Natural killer cell (primary cell): ENCODE measurements at regions not wholly inside any gene's neighbourhood (a gene's known extent, or its start where the extent isn't known, plus 50 kb on each side); places are given as distances from the start of the nearest gene placed in this dataset.

Source experiments
- ATAC-seq, 3 donors: fragments of 150-1000 bp in 2 of 3; fragments of 200-7000 bp in 1 of 3; cut with Tn5 transposase; 1 replicate in 1 of 3; 2 replicates in 2 of 3; pipeline ENCODE4 v1.10.0; 2021; ENCODE audit warnings: mild to moderate bottlenecking in 2 of 3, moderate library complexity in 2 of 3
- DNase-seq, 2 donors: peaks; one replicate each; pipeline versions ENCODE4 v3.0.0 to v3.0.0-alpha.2; 2013 to 2021; ENCODE audit warnings: mixed read lengths in 1 of 2
- H3K27ac ChIP-seq: one replicate; pipeline ENCODE4 v1.5.1; 2013; ENCODE audit warnings: mild to moderate bottlenecking, low read length
- H3K27me3 ChIP-seq: one replicate; pipeline ENCODE4 v1.6.1; 2013; ENCODE audit warnings: low read length; ENCODE audit not compliant: control insufficient read depth, insufficient read depth
- H3K36me3 ChIP-seq: one replicate; pipeline ENCODE4 v1.6.1; 2013; ENCODE audit warnings: low read length; ENCODE audit not compliant: control insufficient read depth, insufficient read depth
- H3K4me1 ChIP-seq: one replicate; pipeline ENCODE4 v1.6.1; 2013; ENCODE audit warnings: low read length; ENCODE audit not compliant: control insufficient read depth, insufficient read depth
- H3K4me3 ChIP-seq: one replicate; pipeline ENCODE4 v1.5.1; 2013; ENCODE audit warnings: low read length
- H3K9me3 ChIP-seq: one replicate; pipeline ENCODE4 v1.6.1; 2013; ENCODE audit warnings: low read length; ENCODE audit not compliant: control insufficient read depth, insufficient read depth
- H3K27ac Mint-ChIP-seq, 2 donors: one replicate each; pipeline ENCODE4 v1.8.0; 2022; ENCODE audit warnings: mild to moderate bottlenecking in 2 of 2, mixed read lengths in 2 of 2, moderate library complexity in 1 of 2
- H3K27me3 Mint-ChIP-seq, 2 donors: one replicate each; pipeline ENCODE4 v1.8.0; 2022; ENCODE audit warnings: low read depth in 2 of 2, mixed read lengths in 2 of 2
- H3K36me3 Mint-ChIP-seq: one replicate; pipeline ENCODE4 v1.8.0; 2022; ENCODE audit warnings: mixed read lengths
- H3K4me1 Mint-ChIP-seq, 2 donors: one replicate each; pipeline ENCODE4 v1.8.0; 2022; ENCODE audit warnings: mixed read lengths in 2 of 2
- H3K4me3 Mint-ChIP-seq: one replicate; pipeline ENCODE4 v1.8.0; 2022; ENCODE audit warnings: mild to moderate bottlenecking, moderate library complexity, mixed read lengths
- H3K9me3 Mint-ChIP-seq, 2 donors: one replicate each; pipeline ENCODE4 v1.8.0; 2022; ENCODE audit warnings: mixed read lengths in 2 of 2
- CTCF ChIP-seq: fragments of 200-600 bp; IDR thresholded peaks from one replicate; pipeline ENCODE4 v1.8.0; 2022; ENCODE audit warnings: antibody characterized with exemption
- WGBS: methylation state at CpG from one replicate; pipeline ENCODE4 v1.1.7; 2013; ENCODE audit warnings: missing lambda C conversion rate; ENCODE audit not compliant: insufficient coverage; 5-methylcytosine and 5-hydroxymethylcytosine counted together
- intact Hi-C: fragments of 100-400 bp; cut with micrococcal nuclease; formaldehyde crosslinking; loops from one replicate; pipeline ENCODE4 v1.14.2; 2022

DNA sequence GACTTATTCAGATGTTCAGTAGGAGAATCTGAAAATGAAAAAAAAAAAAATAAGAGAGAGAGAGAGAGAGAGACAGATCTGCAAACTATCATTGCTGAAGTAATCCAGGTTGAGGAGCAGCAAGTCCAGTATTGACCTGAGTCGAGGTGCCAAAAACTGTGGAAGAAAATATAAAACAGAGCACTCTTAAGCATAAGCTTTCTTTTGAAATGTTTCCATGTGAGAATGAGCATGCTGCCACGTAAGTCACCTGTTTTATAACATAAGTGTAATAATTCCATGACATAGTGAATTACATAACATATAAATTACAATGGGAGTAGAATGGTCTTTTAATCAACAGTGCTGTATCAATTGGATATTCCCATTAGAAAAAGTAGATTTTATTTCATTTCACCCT, 218.2 kb downstream of the BCHE start:
- DNase-seq (no peak), ATAC-seq (no peak)
- Histone ChIP-seq H3K27me3 (no peaks in the 10 kb centered on the region), H3K4me3 (no peak overlapping the region), H3K4me1 (no peaks in the 10 kb centered on the region), H3K27ac (no peak overlapping the region), H3K36me3 (no peaks in the 10 kb centered on the region), H3K9me3 (peaks cover 16% of the 10 kb centered on the region)
- H3K9me3 Mint-ChIP-seq: peaks cover 13 to 23% of the 10 kb centered on the region in 2 donors
- H3K4me1 Mint-ChIP-seq: no peaks in the 10 kb centered on the region
- no peak for TF ChIP-seq CTCF
- intact Hi-C loops: no loop called here
- H3K27me3 Mint-ChIP-seq: no peaks in the 10 kb centered on the region
- H3K36me3 Mint-ChIP-seq: peaks cover 15% of the 10 kb centered on the region
- WGBS: 83% methylated on average over 1 of the region's 2 CpGs
- no peak overlapping the region for H3K4me3 Mint-ChIP-seq
- no peak overlapping the region for H3K27ac Mint-ChIP-seq

- ATAC-seq: no peak
- peaks cover 7% of the 10 kb centered on the region for H3K36me3 Mint-ChIP-seq
- H3K4me3 ChIP-seq: no peak overlapping the region
- H3K9me3 ChIP-seq: peaks cover 7% of the 10 kb centered on the region
- H3K9me3 Mint-ChIP-seq: peaks cover 10 to 15% of the 10 kb centered on the region in 2 donors
- no peak overlapping the region for H3K27ac Mint-ChIP-seq
- H3K27ac ChIP-seq: no peak overlapping the region
- H3K4me1 Mint-ChIP-seq: no peaks in the 10 kb centered on the region
- no peak overlapping the region for H3K4me3 Mint-ChIP-seq
- DNase-seq: no peak
- no peaks in the 10 kb centered on the region for H3K36me3 ChIP-seq
- TF ChIP-seq CTCF: no peak
- H3K27me3 Mint-ChIP-seq: no peaks in the 10 kb centered on the region
- intact Hi-C loops: no loop called here
- no peaks in the 10 kb centered on the region for H3K4me1 ChIP-seq
- no peaks in the 10 kb centered on the region for H3K27me3 ChIP-seq
Observed at GRCh38 chr3:165617134-165617533, 220.1 kb downstream of the BCHE start.

DNA sequence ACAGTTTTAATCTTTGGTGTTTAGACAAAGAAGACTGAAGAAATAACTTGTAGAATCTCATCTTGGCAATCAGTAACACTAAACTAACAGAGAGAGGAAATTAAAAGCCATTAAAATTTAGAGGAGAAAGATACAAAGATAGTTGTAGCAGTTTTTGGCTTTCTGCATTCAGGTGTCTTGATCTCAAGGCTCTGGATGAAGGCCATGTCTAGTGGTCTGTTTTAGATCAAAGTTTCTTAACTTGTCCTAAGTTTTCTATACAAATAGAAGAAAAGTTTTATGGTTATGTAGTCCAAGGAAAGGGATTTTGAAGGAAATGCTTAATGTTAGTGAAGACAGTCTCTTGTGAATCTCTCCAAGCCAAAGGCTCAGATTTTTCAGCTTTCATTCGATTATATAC, 222.9 kb downstream of the BCHE start:
- DNase-seq: no peak
- Histone ChIP-seq H3K4me1 (no peaks in the 10 kb centered on the region), H3K27ac (no peak overlapping the region), H3K36me3 (no peaks in the 10 kb centered on the region), H3K4me3 (no peak overlapping the region), H3K27me3 (no peaks in the 10 kb centered on the region), H3K9me3 (peaks cover 3% of the 10 kb centered on the region)
- no peak for ATAC-seq
- Mint-ChIP-seq H3K36me3 (peaks cover 7% of the 10 kb centered on the region), H3K27me3 (no peaks in the 10 kb centered on the region), H3K4me1 (no peaks in the 10 kb centered on the region), H3K9me3 (peaks cover 7 to 15% of the 10 kb centered on the region in 2 donors), H3K27ac (no peak overlapping the region), H3K4me3 (no peak overlapping the region)
- 100% methylated on average over 1 of the region's 1 CpG for WGBS
- intact Hi-C loops: no loop called here
- TF ChIP-seq CTCF: no peak

- no peaks in the 10 kb centered on the region for H3K4me1 Mint-ChIP-seq
Observed at GRCh38 chr3:165613014-165613413, 224.2 kb downstream of the BCHE start.

More at GRCh38 chr3:165613014-165613413, 224.2 kb downstream of the BCHE start:
- ATAC-seq (no peak), DNase-seq (no peak)
- 40% methylated on average over 1 of the region's 4 CpGs for WGBS
- Mint-ChIP-seq H3K9me3 (peaks cover 5 to 7% of the 10 kb centered on the region in 2 donors), H3K36me3 (no peaks in the 10 kb centered on the region), H3K27me3 (no peaks in the 10 kb centered on the region), H3K4me3 (no peak overlapping the region), H3K27ac (no peak overlapping the region)
- Histone ChIP-seq H3K36me3 (no peaks in the 10 kb centered on the region), H3K27ac (no peak overlapping the region), H3K9me3 (no peaks in the 10 kb centered on the region), H3K27me3 (no peaks in the 10 kb centered on the region), H3K4me3 (no peak overlapping the region), H3K4me1 (no peaks in the 10 kb centered on the region)
- intact Hi-C loops: no loop called here
- no peak for TF ChIP-seq CTCF
